A673 (cell line): ENCODE measurements at regions not wholly inside any gene's neighbourhood (a gene's known extent, or its start where the extent isn't known, plus 50 kb on each side); places are given as distances from the start of the nearest gene placed in this dataset.

Source experiments
- BruUV-seq: library from RNA; stranded (reverse); fragments of 400-500 nt; replicated peaks from 2 replicates; lab custom pipeline; 2021; lab: Mats Ljungman, UMichigan
- CTCF ChIA-PET: fragments of 300-600 bp; sonication (Branson Sonifier 250); formaldehyde crosslinking; loops from one replicate; lab custom pipeline; 2022; ENCODE audit warnings: antibody characterized with exemption; lab: Charles Lee
- POLR2A ChIA-PET: fragments of 300-600 bp; sonication (Branson Sonifier 250); formaldehyde crosslinking; loops from one replicate; lab custom pipeline; 2022; ENCODE audit warnings: antibody characterized with exemption; ENCODE audit not compliant: low non-redundant PET; lab: Charles Lee
- DNase-seq: peaks from one replicate; pipeline ENCODE4 v3.0.0-alpha.2; 2015; ENCODE audit warnings: low spot score
- H3K27ac ChIP-seq: fragments of 200-600 bp; sonication (generic); 2 replicates; pipeline ENCODE4 v1.5.1; 2016; ENCODE audit warnings: mixed run types, low read depth, mild to moderate bottlenecking, mixed read lengths, antibody characterized with exemption, low read length; ENCODE audit not compliant: poor library complexity, severe bottlenecking
- H3K27me3 ChIP-seq: fragments of 200-600 bp; sonication (generic); replicated peaks from 2 replicates; pipeline ENCODE4 v1.6.1; 2017; ENCODE audit warnings: mixed run types, low read depth, mild to moderate bottlenecking, mixed read lengths, antibody characterized with exemption, low read length; ENCODE audit not compliant: insufficient read depth, poor library complexity
- H3K36me3 ChIP-seq: fragments of 200-600 bp; sonication (generic); 2 replicates; pipeline ENCODE4 v1.6.1; 2016; ENCODE audit warnings: mixed run types, mild to moderate bottlenecking, mixed read lengths, antibody characterized with exemption, low read length; ENCODE audit not compliant: insufficient read depth, poor library complexity, severe bottlenecking
- H3K4me1 ChIP-seq: fragments of 200-600 bp; sonication (generic); 2 replicates; pipeline ENCODE4 v1.6.1; 2017; ENCODE audit warnings: mixed run types, mild to moderate bottlenecking, mixed read lengths, antibody characterized with exemption, low read length; ENCODE audit not compliant: insufficient read depth, poor library complexity, severe bottlenecking
- H3K4me3 ChIP-seq: fragments of 200-600 bp; sonication (generic); 2 replicates; pipeline ENCODE4 v1.5.1; 2016; ENCODE audit warnings: low read depth, mixed run types, mild to moderate bottlenecking, mixed read lengths, low read length; ENCODE audit not compliant: poor library complexity, severe bottlenecking
- H3K9me3 ChIP-seq: fragments of 200-600 bp; sonication (generic); 2 replicates; pipeline ENCODE4 v1.6.1; 2016; ENCODE audit warnings: mixed run types, low read depth, mild to moderate bottlenecking, mixed read lengths, antibody characterized with exemption, low read length; ENCODE audit not compliant: poor library complexity, severe bottlenecking
- EZH2 ChIP-seq: fragments of 200-600 bp; sonication (generic); IDR thresholded peaks from 2 replicates; pipeline ENCODE4 v1.6.1; 2017; ENCODE audit warnings: borderline replicate concordance, low read depth, mild to moderate bottlenecking, mixed read lengths, antibody characterized with exemption, low read length; ENCODE audit not compliant: poor library complexity, severe bottlenecking
- intact Hi-C: fragments of 100-400 bp; cut with micrococcal nuclease; formaldehyde crosslinking; loops from one replicate; pipeline ENCODE4 v1.10.0; 2022; ENCODE audit not compliant: unreplicated experiment
- TF ChIP-seq, protein P1 (sequence below): fragments of 300-800, 200-600 bp; sonication (generic); conservative IDR thresholded peaks from 2 replicates; pipeline ENCODE4 v1.5.1; 2017; ENCODE audit warnings: low read depth, mild to moderate bottlenecking, antibody characterized with exemption, low read length, moderate library complexity, mixed read lengths

GRCh38 chr15:36335224-36335623 lies 244.2 kb upstream of the CDIN1 start:
- Histone ChIP-seq H3K27ac (no peak overlapping the region), H3K36me3 (no peaks in the 10 kb centered on the region), H3K4me3 (no peak overlapping the region), H3K4me1 (no peaks in the 10 kb centered on the region), H3K9me3 (no peaks in the 10 kb centered on the region), H3K27me3 (no peaks in the 10 kb centered on the region)
- POLR2A ChIA-PET, result no interaction called here
- intact Hi-C loops, result no loop called here
- no peak for DNase-seq
- CTCF ChIA-PET, result no interaction called here
- TF ChIP-seq, protein P1, sequence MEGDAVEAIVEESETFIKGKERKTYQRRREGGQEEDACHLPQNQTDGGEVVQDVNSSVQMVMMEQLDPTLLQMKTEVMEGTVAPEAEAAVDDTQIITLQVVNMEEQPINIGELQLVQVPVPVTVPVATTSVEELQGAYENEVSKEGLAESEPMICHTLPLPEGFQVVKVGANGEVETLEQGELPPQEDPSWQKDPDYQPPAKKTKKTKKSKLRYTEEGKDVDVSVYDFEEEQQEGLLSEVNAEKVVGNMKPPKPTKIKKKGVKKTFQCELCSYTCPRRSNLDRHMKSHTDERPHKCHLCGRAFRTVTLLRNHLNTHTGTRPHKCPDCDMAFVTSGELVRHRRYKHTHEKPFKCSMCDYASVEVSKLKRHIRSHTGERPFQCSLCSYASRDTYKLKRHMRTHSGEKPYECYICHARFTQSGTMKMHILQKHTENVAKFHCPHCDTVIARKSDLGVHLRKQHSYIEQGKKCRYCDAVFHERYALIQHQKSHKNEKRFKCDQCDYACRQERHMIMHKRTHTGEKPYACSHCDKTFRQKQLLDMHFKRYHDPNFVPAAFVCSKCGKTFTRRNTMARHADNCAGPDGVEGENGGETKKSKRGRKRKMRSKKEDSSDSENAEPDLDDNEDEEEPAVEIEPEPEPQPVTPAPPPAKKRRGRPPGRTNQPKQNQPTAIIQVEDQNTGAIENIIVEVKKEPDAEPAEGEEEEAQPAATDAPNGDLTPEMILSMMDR, result no peak
- TF ChIP-seq EZH2, result no peak
- no TSS peak for BruUV-seq

- BruUV-seq, result no TSS peak
- no peak overlapping the region for H3K27ac ChIP-seq
- TF ChIP-seq EZH2, result no peak
- TF ChIP-seq, protein P1, result no peak
- no peak for DNase-seq
- no peaks in the 10 kb centered on the region for H3K9me3 ChIP-seq
- ChIA-PET POLR2A (no interaction called here), CTCF (no interaction called here)
- intact Hi-C loops, result no loop called here
- H3K36me3 ChIP-seq, result no peaks in the 10 kb centered on the region
- no peaks in the 10 kb centered on the region for H3K4me1 ChIP-seq
- H3K4me3 ChIP-seq, result no peak overlapping the region
- H3K27me3 ChIP-seq, result no peaks in the 10 kb centered on the region
Observed at GRCh38 chr15:36335659-36336058, 243.8 kb upstream of the CDIN1 start.

DNA sequence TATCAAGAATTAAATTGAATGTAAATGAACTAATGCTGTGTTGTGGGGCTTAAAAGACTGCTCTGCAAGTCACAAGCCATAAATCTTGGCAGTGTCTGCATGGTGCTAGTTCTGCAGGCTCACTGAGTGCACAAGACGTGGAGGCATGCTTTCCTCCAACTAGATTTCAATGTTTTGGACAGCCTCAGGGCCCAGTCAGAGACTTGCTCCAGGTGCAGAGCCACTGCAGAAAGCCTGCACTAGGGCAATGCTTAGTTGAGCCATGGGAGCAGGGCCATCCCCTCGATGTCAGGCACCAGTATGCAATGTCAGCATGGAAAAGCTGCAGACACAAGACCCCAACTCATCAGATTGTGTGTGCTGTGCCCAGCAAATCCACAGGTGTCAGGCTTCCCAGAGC lies 234.5 kb upstream of the CDIN1 start:
- H3K36me3 ChIP-seq, result no peaks in the 10 kb centered on the region
- no TSS peak for BruUV-seq
- no peaks in the 10 kb centered on the region for H3K9me3 ChIP-seq
- H3K4me1 ChIP-seq, result no peaks in the 10 kb centered on the region
- TF ChIP-seq, protein P1, result no peak
- no peak for TF ChIP-seq EZH2
- DNase-seq, result no peak
- no peak overlapping the region for H3K4me3 ChIP-seq
- CTCF ChIA-PET, result no interaction called here
- POLR2A ChIA-PET, result no interaction called here
- H3K27ac ChIP-seq, result no peak overlapping the region
- H3K27me3 ChIP-seq, result no peaks in the 10 kb centered on the region
- intact Hi-C loops, result no loop called here
